Neuronal stem cell (in vitro differentiated cells): ENCODE measurements at regions not wholly inside any gene's neighbourhood (a gene's known extent, or its start where the extent isn't known, plus 50 kb on each side); places are given as distances from the start of the nearest gene placed in this dataset.

Experiments used
- DNase-seq: peaks from one replicate; pipeline ENCODE4 v3.0.0-alpha.2; 2013; ENCODE audit warnings: low spot score
- H2AFZ ChIP-seq: one replicate; pipeline ENCODE4 v1.6.1; 2013; ENCODE audit warnings: mild to moderate bottlenecking, low read length, inconsistent platforms
- H2AK5ac ChIP-seq: 2 replicates; pipeline ENCODE4 v1.6.1; 2013; ENCODE audit warnings: low read depth, mild to moderate bottlenecking, inconsistent platforms, low read length, moderate library complexity, mixed read lengths
- H2BK120ac ChIP-seq: 2 replicates; pipeline ENCODE4 v1.6.1; 2013; ENCODE audit warnings: low read depth, mild to moderate bottlenecking, inconsistent platforms, low read length, moderate library complexity, mixed read lengths
- H2BK12ac ChIP-seq: one replicate; pipeline ENCODE4 v1.6.1; 2013; ENCODE audit warnings: low read length, inconsistent platforms
- H2BK15ac ChIP-seq: 2 replicates; pipeline ENCODE4 v1.6.1; 2013; ENCODE audit warnings: mild to moderate bottlenecking, low read length, inconsistent platforms, mixed read lengths
- H2BK5ac ChIP-seq: one replicate; pipeline ENCODE4 v1.6.1; 2013; ENCODE audit warnings: inconsistent platforms, mild to moderate bottlenecking, low read length, moderate library complexity
- H3K14ac ChIP-seq: one replicate; pipeline ENCODE4 v1.6.1; 2013; ENCODE audit warnings: low read length, inconsistent platforms
- H3K18ac ChIP-seq: 2 replicates; pipeline ENCODE4 v1.6.1; 2013; ENCODE audit warnings: low read length, inconsistent platforms
- H3K23ac ChIP-seq: 2 replicates; pipeline ENCODE4 v1.6.1; 2013; ENCODE audit warnings: low read depth, mild to moderate bottlenecking, mixed read lengths, low read length, inconsistent platforms; ENCODE audit not compliant: poor library complexity
- H3K27ac ChIP-seq: replicated peaks from 3 replicates; pipeline ENCODE4 v1.5.1; 2013; ENCODE audit warnings: low read length, inconsistent platforms
- H3K27me3 ChIP-seq, 3 experiments: 2 replicates each; pipeline ENCODE4 v1.6.1; 2013; ENCODE audit warnings: low read length in 3 of 3, mild to moderate bottlenecking in 2 of 3, inconsistent platforms in 1 of 3, low read depth in 1 of 3, mixed read lengths in 1 of 3, moderate library complexity in 1 of 3; ENCODE audit not compliant: control insufficient read depth in 3 of 3, insufficient read depth in 3 of 3
- H3K36me3 ChIP-seq, 2 donors: replicated peaks in 1 of 2; 2 replicates each; pipeline ENCODE4 v1.6.1; 2013; ENCODE audit warnings: low read length in 2 of 2; ENCODE audit not compliant: control insufficient read depth in 2 of 2, insufficient read depth in 2 of 2
- H3K4ac ChIP-seq: 2 replicates; pipeline ENCODE4 v1.6.1; 2013; ENCODE audit warnings: inconsistent platforms, mild to moderate bottlenecking, low read length, moderate library complexity
- H3K4me1 ChIP-seq, 2 donors: 1 replicate in 1 of 2; 2 replicates in 1 of 2; pipeline ENCODE4 v1.6.1; 2013; ENCODE audit warnings: low read length in 2 of 2, low read depth in 1 of 2; ENCODE audit not compliant: control insufficient read depth in 2 of 2, insufficient read depth in 1 of 2
- H3K4me2 ChIP-seq: one replicate; pipeline ENCODE4 v1.6.1; 2013; ENCODE audit warnings: mild to moderate bottlenecking, low read length, inconsistent platforms; ENCODE audit not compliant: insufficient read depth, poor library complexity, severe bottlenecking
- H3K4me3 ChIP-seq, 2 donors: 2 replicates each; pipeline ENCODE4 v1.5.1; 2013; ENCODE audit warnings: low read length in 2 of 2, mild to moderate bottlenecking in 2 of 2, inconsistent platforms in 1 of 2, moderate library complexity in 1 of 2
- H3K79me1 ChIP-seq: one replicate; pipeline ENCODE4 v1.6.1; 2013; ENCODE audit warnings: low read depth, mild to moderate bottlenecking, inconsistent platforms, low read length, moderate library complexity
- H3K9ac ChIP-seq: one replicate; pipeline ENCODE4 v1.6.1; 2013; ENCODE audit warnings: mild to moderate bottlenecking, low read depth, low read length, inconsistent platforms; ENCODE audit not compliant: poor library complexity
- H3K9me3 ChIP-seq, 2 donors: replicated peaks in 1 of 2; 2 replicates each; pipeline versions ENCODE3 to v1.6.1; 2013; ENCODE audit warnings: low read length in 2 of 2, mild to moderate bottlenecking in 2 of 2, inconsistent platforms in 1 of 2, low read depth in 1 of 2, mixed read lengths in 1 of 2, moderate library complexity in 1 of 2; ENCODE audit not compliant: control insufficient read depth in 2 of 2, insufficient read depth in 1 of 2
- H4K8ac ChIP-seq: one replicate; pipeline ENCODE4 v1.6.1; 2013; ENCODE audit warnings: low read depth, mild to moderate bottlenecking, inconsistent platforms, low read length, moderate library complexity
- H4K91ac ChIP-seq: one replicate; pipeline ENCODE4 v1.6.1; 2013; ENCODE audit warnings: low read length, low read depth, mild to moderate bottlenecking, inconsistent platforms; ENCODE audit not compliant: poor library complexity
- WGBS, 2 donors: extraction: QIAGEN DNeasy Blood & Tissue Kit; methylation state at CpG; one replicate each; pipeline ENCODE4 v1.1.7; 2013; ENCODE audit warnings: missing lambda C conversion rate in 2 of 2, mixed read lengths in 1 of 2; ENCODE audit not compliant: insufficient read length in 2 of 2, insufficient replicate concordance in 1 of 2; ENCODE audit errors: extremely low coverage in 2 of 2; 5-methylcytosine and 5-hydroxymethylcytosine counted together

GRCh38 chr7:96400518-96400917 lies 78.6 kb upstream of the SLC25A13 start:
- Histone ChIP-seq H3K27ac (no peak overlapping the region), H3K4me3 (no peak overlapping the region), H4K8ac (no peak overlapping the region), H2AFZ (no peak overlapping the region), H3K4me2 (no peak overlapping the region), H3K4me1 (peaks cover 0 to 6% of the 10 kb centered on the region in 2 donors), H4K91ac (no peak overlapping the region), H3K9ac (no peak overlapping the region), H2AK5ac (no peak overlapping the region), H2BK12ac (no peak overlapping the region), H3K23ac (no peak overlapping the region), H3K79me1 (no peaks in the 10 kb centered on the region), H3K18ac (no peak overlapping the region), H3K4ac (no peak overlapping the region), H3K14ac (no peak overlapping the region), H3K36me3 (no peaks in the 10 kb centered on the region), H3K9me3 (no peaks in the 10 kb centered on the region), H2BK5ac (no peak overlapping the region), H3K27me3 (no peaks in the 10 kb centered on the region), H2BK120ac (no peak overlapping the region), H2BK15ac (no peak overlapping the region)
- DNase-seq = no peak

- no CpG with 5 or more reads among the region's 1 CpG for WGBS, 2 donors
- no peaks in the 10 kb centered on the region for H3K36me3 ChIP-seq
These were observed 78.1 kb upstream of the SLC25A13 start for GRCh38 chr7:96400001-96400400.

DNA sequence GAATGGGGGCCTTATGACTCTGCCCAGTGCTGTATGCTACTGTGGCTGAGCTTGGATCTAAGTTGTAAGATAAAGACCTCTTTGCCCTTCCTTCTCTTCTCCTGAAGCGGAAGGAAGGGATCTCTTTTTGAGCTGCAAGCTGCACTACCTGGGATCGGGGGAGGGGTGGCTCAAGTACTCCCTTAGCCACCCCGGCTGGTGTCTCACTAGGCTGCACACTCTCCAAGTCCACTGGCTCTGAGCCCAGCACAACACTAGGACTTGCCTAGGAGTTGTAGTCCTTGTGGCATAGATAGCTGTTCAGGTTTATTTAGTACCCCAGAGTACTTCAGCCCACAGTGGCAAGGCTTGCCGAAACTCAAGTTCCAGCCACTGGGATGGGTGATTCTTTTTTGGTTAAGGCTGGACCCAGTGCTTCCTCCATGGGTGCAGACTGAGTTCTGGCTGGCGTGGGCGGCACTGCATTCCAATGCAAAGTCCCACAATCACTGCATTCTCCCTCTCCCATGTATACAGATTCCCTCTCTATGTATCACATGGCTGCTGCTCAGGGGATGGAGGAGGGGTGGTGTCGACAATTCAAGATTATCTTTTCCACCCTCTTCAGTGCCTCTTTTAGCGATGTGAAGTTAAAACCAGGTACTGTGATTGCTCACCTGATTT lies 76.2 kb upstream of the SLC25A13 start:
- Histone ChIP-seq H3K18ac (no peak overlapping the region), H2BK120ac (no peak overlapping the region), H3K4me1 (peaks cover 0 to 6% of the 10 kb centered on the region in 2 donors), H3K27ac (no peak overlapping the region), H3K9ac (no peak overlapping the region), H3K4me2 (no peak overlapping the region), H3K9me3 (no peaks in the 10 kb centered on the region), H3K14ac (no peak overlapping the region), H2BK15ac (no peak overlapping the region), H3K23ac (no peak overlapping the region), H3K4ac (no peak overlapping the region), H2AK5ac (no peak overlapping the region), H2AFZ (no peak overlapping the region), H3K79me1 (no peaks in the 10 kb centered on the region), H2BK5ac (no peak overlapping the region), H3K4me3 (no peak overlapping the region), H4K8ac (no peak overlapping the region), H3K27me3 (no peaks in the 10 kb centered on the region), H2BK12ac (no peak overlapping the region), H3K36me3 (no peaks in the 10 kb centered on the region), H4K91ac (no peak overlapping the region)
- DNase-seq = no peak
- WGBS, 2 donors = no CpG with 5 or more reads among the region's 8 CpGs

More at GRCh38 chr7:96400001-96400400, 78.1 kb upstream of the SLC25A13 start:
- Histone ChIP-seq H3K18ac (no peak overlapping the region), H2AK5ac (no peak overlapping the region), H2BK15ac (no peak overlapping the region), H3K4me2 (no peak overlapping the region), H3K4me1 (peaks cover 0 to 6% of the 10 kb centered on the region in 2 donors), H3K23ac (no peak overlapping the region), H3K4me3 (no peak overlapping the region), H3K27me3 (no peaks in the 10 kb centered on the region), H2BK12ac (no peak overlapping the region), H2BK120ac (no peak overlapping the region), H3K9me3 (no peaks in the 10 kb centered on the region), H3K9ac (no peak overlapping the region), H2BK5ac (no peak overlapping the region), H2AFZ (no peak overlapping the region), H4K8ac (no peak overlapping the region), H3K79me1 (no peaks in the 10 kb centered on the region), H3K14ac (no peak overlapping the region), H3K27ac (no peak overlapping the region), H3K4ac (no peak overlapping the region), H4K91ac (no peak overlapping the region)
- no peak for DNase-seq

GRCh38 chr7:96388620-96389383 lies 66.9 kb upstream of the SLC25A13 start:
- H2BK120ac ChIP-seq = no peak overlapping the region
- no peak overlapping the region for H3K4ac ChIP-seq
- H4K91ac ChIP-seq = no peak overlapping the region
- H3K79me1 ChIP-seq = no peaks in the 10 kb centered on the region
- peaks cover 0 to 2% of the 10 kb centered on the region in 2 donors for H3K4me1 ChIP-seq
- no peak overlapping the region for H2BK5ac ChIP-seq
- no peaks in the 10 kb centered on the region for H3K36me3 ChIP-seq
- H3K9me3 ChIP-seq = no peaks in the 10 kb centered on the region
- no peak overlapping the region for H3K4me2 ChIP-seq
- no CpG with 5 or more reads among the region's 8 CpGs for WGBS, 2 donors
- H3K14ac ChIP-seq = no peak overlapping the region
- H3K27ac ChIP-seq = no peak overlapping the region
- no peak overlapping the region for H2BK12ac ChIP-seq
- no peak overlapping the region for H3K18ac ChIP-seq
- DNase-seq = no peak
- no peak overlapping the region for H3K4me3 ChIP-seq
- peak overlapping the region; percentile 22 for H2AFZ ChIP-seq
- no peak overlapping the region for H2BK15ac ChIP-seq
- no peak overlapping the region for H2AK5ac ChIP-seq
- H3K23ac ChIP-seq = no peak overlapping the region
- no peak overlapping the region for H4K8ac ChIP-seq
- H3K9ac ChIP-seq = no peak overlapping the region
- H3K27me3 ChIP-seq = peaks cover 0 to 4% (median 0%) of the 10 kb centered on the region in 3 experiments
